Right lobe of liver (tissue), 6 donors: ENCODE measurements at regions not wholly inside any gene's neighbourhood (a gene's known extent, or its start where the extent isn't known, plus 50 kb on each side); places are given as distances from the start of the nearest gene placed in this dataset.

Experiments
- ATAC-seq, 4 donors: fragments of 200-7000 bp; cut with Tn5 transposase; one replicate each; pipeline ENCODE4 v1.9.1; 2020; ENCODE audit warnings: mild to moderate bottlenecking in 4 of 4, moderate library complexity in 4 of 4
- DNase-seq, 3 donors: peaks; one replicate each; pipeline ENCODE4 v3.0.0-alpha.2; 2020
- H3K27ac ChIP-seq, 3 donors: fragments of 200-600 bp; one replicate each; pipeline ENCODE4 v1.8.0; 2022
- H3K27me3 ChIP-seq, 2 donors: fragments of 200-600 bp; one replicate each; pipeline ENCODE4 v1.8.0; 2022
- H3K36me3 ChIP-seq, 4 donors: fragments of 200-600 bp; sonication (generic) in 1 of 4; one replicate each; pipeline versions ENCODE4 v1.5.1 to v1.8.0; 2017 to 2022; ENCODE audit warnings: control low read depth in 1 of 4
- H3K4me1 ChIP-seq, 4 donors: fragments of 200-600 bp; sonication (generic) in 1 of 4; one replicate each; pipeline versions ENCODE4 v1.5.1 to v1.8.0; 2017 to 2022; ENCODE audit warnings: control low read depth in 1 of 4
- H3K4me3 ChIP-seq, 3 donors: fragments of 200-600 bp; one replicate each; pipeline ENCODE4 v1.8.0; 2022
- H3K9me3 ChIP-seq, 4 donors: fragments of 200-600 bp; sonication (generic) in 1 of 4; one replicate each; pipeline versions ENCODE4 v1.5.1 to v1.8.0; 2017 to 2022; ENCODE audit warnings: control low read depth in 1 of 4
- CTCF ChIP-seq, 4 donors: fragments of 200-600 bp in 3 of 4; fragments of 450-650 bp in 1 of 4; IDR thresholded peaks; one replicate each; pipeline versions ENCODE4 v1.5.1 to v1.8.0; 2016 to 2022; ENCODE audit warnings: antibody characterized with exemption in 4 of 4, mild to moderate bottlenecking in 2 of 4
- POLR2A ChIP-seq: fragments of 450-650 bp; IDR thresholded peaks from one replicate; pipeline ENCODE4 v1.6.1; 2017; ENCODE audit warnings: antibody characterized with exemption, mild to moderate bottlenecking
- WGBS: methylation state at CpG from one replicate; pipeline ENCODE4 v1.1.6; 2018; ENCODE audit warnings: low coverage, low lambda C conversion rate; ENCODE audit not compliant: insufficient coverage; ENCODE audit errors: missing lambda C conversion rate; 5-methylcytosine and 5-hydroxymethylcytosine counted together
- intact Hi-C, 2 donors: fragments of 100-400 bp; cut with DNase I; formaldehyde crosslinking; loops; one replicate each; pipeline versions ENCODE4 v1.11.2 to v1.14.1; 2022
- donor health status: DM: no; HTN: yes; CAD: no.
- donor health status: DM: no; HTN: no; CAD: no.
- donor health status: DM: no; HTN: no; CAD: no.
- donor health status: DM: no; HTN: yes; CAD: no.
- donor health status: DM: no; HTN: yes; CAD: no.

GRCh38 chr6:126175251-126175650 is 164.7 kb upstream of the CENPW start:
- WGBS, result 82% methylated on average over 1 of the region's 1 CpG
- H3K27me3 ChIP-seq, result no peaks in the 10 kb centered on the region
- TF ChIP-seq CTCF (IDR thresholded peaks at IDR 0.05), result no peak
- no peak for TF ChIP-seq POLR2A

GRCh38 chr6:126176282-126176681 is 163.6 kb upstream of the CENPW start:
- ATAC-seq, result peak in 1 of 4 donors; percentile 56
- H3K36me3 ChIP-seq, result no peaks in the 10 kb centered on the region
- no peak overlapping the region for H3K4me3 ChIP-seq
- no peaks in the 10 kb centered on the region for H3K9me3 ChIP-seq
- H3K27me3 ChIP-seq, result no peaks in the 10 kb centered on the region
- no peak overlapping the region for H3K27ac ChIP-seq
- DNase-seq, result no peak
- no peaks in the 10 kb centered on the region for H3K4me1 ChIP-seq
- intact Hi-C loops, result no loop called here
- TF ChIP-seq POLR2A (no peak), CTCF (IDR thresholded peaks at IDR 0.05) (peak in 1 of 4 donors; percentile 24)

More at GRCh38 chr6:126175251-126175650, 164.7 kb upstream of the CENPW start:
- intact Hi-C loops, result no loop called here
- Histone ChIP-seq H3K4me3 (no peak overlapping the region), H3K4me1 (no peaks in the 10 kb centered on the region), H3K9me3 (no peaks in the 10 kb centered on the region), H3K27ac (no peak overlapping the region), H3K36me3 (no peaks in the 10 kb centered on the region)
- ATAC-seq, result no peak
- DNase-seq, result no peak

- Histone ChIP-seq H3K4me3 (no peak overlapping the region), H3K9me3 (no peaks in the 10 kb centered on the region), H3K27ac (no peak overlapping the region), H3K4me1 (peaks cover 0 to 4% (median 0%) of the 10 kb centered on the region in 4 donors), H3K36me3 (no peaks in the 10 kb centered on the region), H3K27me3 (no peaks in the 10 kb centered on the region)
- intact Hi-C loops, result no loop called here
- ATAC-seq (no peak), DNase-seq (no peak)
- no peak for TF ChIP-seq POLR2A
- TF ChIP-seq CTCF (IDR thresholded peaks at IDR 0.05), result no peak
- 80% methylated on average over 4 of the region's 4 CpGs for WGBS
Measured at GRCh38 chr6:126180585-126180984, 159.3 kb upstream of the CENPW start.

GRCh38 chr6:126181173-126181741 is 158.7 kb upstream of the CENPW start:
- TF ChIP-seq POLR2A (no peak), CTCF (IDR thresholded peaks at IDR 0.05) (no peak)
- intact Hi-C loops, result no loop called here

GRCh38 chr6:126181890-126182289 is 158.0 kb upstream of the CENPW start:
- H3K27ac ChIP-seq, result no peak overlapping the region
- DNase-seq (no peak), ATAC-seq (no peak)
- peaks cover 0 to 4% (median 0%) of the 10 kb centered on the region in 4 donors for H3K4me1 ChIP-seq
- H3K4me3 ChIP-seq, result no peak overlapping the region
- intact Hi-C loops, result no loop called here
- WGBS, result 96% methylated on average over 3 of the region's 3 CpGs
- no peaks in the 10 kb centered on the region for H3K36me3 ChIP-seq
- no peaks in the 10 kb centered on the region for H3K27me3 ChIP-seq
- no peak for TF ChIP-seq CTCF (IDR thresholded peaks at IDR 0.05)
- no peaks in the 10 kb centered on the region for H3K9me3 ChIP-seq

More at GRCh38 chr6:126181173-126181741, 158.7 kb upstream of the CENPW start:
- DNase-seq (no peak), ATAC-seq (no peak)
- H3K36me3 ChIP-seq, result no peaks in the 10 kb centered on the region
- H3K4me3 ChIP-seq, result no peak overlapping the region
- H3K9me3 ChIP-seq, result no peaks in the 10 kb centered on the region
- peaks cover 0 to 4% (median 0%) of the 10 kb centered on the region in 4 donors for H3K4me1 ChIP-seq
- H3K27ac ChIP-seq, result no peak overlapping the region
- H3K27me3 ChIP-seq, result no peaks in the 10 kb centered on the region
